Suprapubic skin (tissue), 4 donors: ENCODE measurements at regions not wholly inside any gene's neighbourhood (a gene's known extent, or its start where the extent isn't known, plus 50 kb on each side); places are given as distances from the start of the nearest gene placed in this dataset.

Experiments used
- CTCF ChIP-seq, 2 donors: fragments of 200-600 bp in 1 of 2; fragments of 450-650 bp in 1 of 2; sonication (generic) in 1 of 2; IDR thresholded peaks; one replicate each; pipeline ENCODE4 v1.5.1; 2016 to 2019; ENCODE audit warnings: antibody characterized with exemption in 2 of 2, mild to moderate bottlenecking in 1 of 2, moderate library complexity in 1 of 2
- EP300 ChIP-seq: sonication (generic); formaldehyde crosslinking; IDR thresholded peaks from one replicate; pipeline ENCODE4 v1.6.1; 2017; ENCODE audit warnings: antibody characterized with exemption
- POLR2AphosphoS5 ChIP-seq, 3 donors: sonication (generic); formaldehyde crosslinking; IDR thresholded peaks; one replicate each; pipeline ENCODE4 v1.6.1; 2017; ENCODE audit warnings: antibody characterized with exemption in 3 of 3

GRCh38 chr16:87150262-87150661, 166.9 kb downstream of the C16orf95 start:
- TF ChIP-seq CTCF (IDR thresholded peaks at IDR 0.05) (no peak), EP300 (no peak), POLR2AphosphoS5 (IDR thresholded peaks at IDR 0.05) (no peak)
